B cell (primary cell): ENCODE measurements at regions not wholly inside any gene's neighbourhood (a gene's known extent, or its start where the extent isn't known, plus 50 kb on each side); places are given as distances from the start of the nearest gene placed in this dataset.

ENCODE experiments used
- ATAC-seq: fragments of 200-7000 bp; cut with Tn5 transposase; one replicate; pipeline ENCODE4 v1.10.0; 2021; ENCODE audit warnings: low read depth, mild to moderate bottlenecking, moderate number of reproducible peaks, moderate library complexity
- CTCF ChIA-PET: fragments of 350-600 bp; sonication (Branson Sonifier 250); formaldehyde crosslinking; loops from one replicate; lab custom pipeline; 2021; ENCODE audit warnings: antibody characterized with exemption, inconsistent platforms; lab: Charles Lee
- POLR2A ChIA-PET: fragments of 350-600 bp; sonication (Branson Sonifier 250); formaldehyde crosslinking; loops from one replicate; lab custom pipeline; 2021; ENCODE audit warnings: antibody characterized with exemption; lab: Charles Lee
- DNase-seq: peaks from one replicate; pipeline ENCODE4 v3.0.0; 2013
- H2AFZ ChIP-seq: 2 replicates; pipeline ENCODE4 v1.6.1; 2012; ENCODE audit warnings: mild to moderate bottlenecking, low read depth, low read length; ENCODE audit not compliant: insufficient read depth, poor library complexity, severe bottlenecking
- H3K27ac ChIP-seq, 2 donors: 1 replicate in 1 of 2; 2 replicates in 1 of 2; pipeline ENCODE4 v1.5.1; 2012 to 2013; ENCODE audit warnings: low read length in 2 of 2, mild to moderate bottlenecking in 2 of 2, moderate library complexity in 1 of 2
- H3K27me3 ChIP-seq, 4 experiments: fragments of 200-600 bp in 1 of 4; sonication (generic) in 1 of 4; replicated peaks in 1 of 4; 1 replicate in 2 of 4; 2 replicates in 2 of 4; pipeline versions ENCODE4 v1.6.1 to v1.7.0; 2013 to 2016; ENCODE audit warnings: low read length in 3 of 4, mild to moderate bottlenecking in 2 of 4, mixed read lengths in 1 of 4, moderate library complexity in 1 of 4; ENCODE audit not compliant: insufficient read depth in 4 of 4, control insufficient read depth in 3 of 4; ENCODE audit errors: control extremely low read depth in 1 of 4
- H3K36me3 ChIP-seq, 2 experiments: replicated peaks in 1 of 2; 1 replicate in 1 of 2; 2 replicates in 1 of 2; pipeline versions ENCODE4 v1.6.1 to v1.7.1; 2013; ENCODE audit warnings: low read length in 1 of 2; ENCODE audit not compliant: insufficient read depth in 2 of 2, control insufficient read depth in 1 of 2; ENCODE audit errors: control extremely low read depth in 1 of 2, extremely low read depth in 1 of 2
- H3K4me1 ChIP-seq, 2 donors: fragments of 200-600 bp in 1 of 2; sonication (generic) in 1 of 2; 1 replicate in 1 of 2; 2 replicates in 1 of 2; pipeline versions ENCODE4 v1.5.1 to v1.6.1; 2013 to 2017; ENCODE audit warnings: low read length in 2 of 2; ENCODE audit not compliant: control insufficient read depth in 2 of 2, insufficient read depth in 2 of 2
- H3K4me2 ChIP-seq: replicated peaks from 2 replicates; pipeline ENCODE3; 2012; ENCODE audit warnings: mild to moderate bottlenecking, low read depth, low read length; ENCODE audit not compliant: poor library complexity, severe bottlenecking
- H3K4me3 ChIP-seq, 5 experiments: fragments of 200-600 bp in 1 of 5; sonication (generic) in 1 of 5; 1 replicate in 3 of 5; 2 replicates in 2 of 5; pipeline versions ENCODE4 v1.5.1 to v1.7.0; 2011 to 2016; ENCODE audit warnings: low read length in 4 of 5, mild to moderate bottlenecking in 4 of 5, low read depth in 2 of 5, control low read depth in 1 of 5, moderate library complexity in 1 of 5; ENCODE audit not compliant: insufficient read depth in 1 of 5; ENCODE audit errors: control extremely low read depth in 1 of 5, extremely low read depth in 1 of 5
- H3K79me2 ChIP-seq: fragments of 200-600 bp; sonication (generic); one replicate; pipeline ENCODE4 v1.6.0; 2016; ENCODE audit warnings: low read length; ENCODE audit not compliant: control insufficient read depth, insufficient read depth
- H3K9ac ChIP-seq: fragments of 200-600 bp; sonication (generic); 2 replicates; pipeline ENCODE4 v1.6.1; 2017; ENCODE audit warnings: mild to moderate bottlenecking, low read length, moderate library complexity
- H3K9me3 ChIP-seq, 3 donors: one replicate each; pipeline versions ENCODE4 v1.6.1 to v1.7.1; 2013; ENCODE audit warnings: low read length in 2 of 3; ENCODE audit not compliant: control insufficient read depth in 2 of 3, insufficient read depth in 1 of 3; ENCODE audit errors: control extremely low read depth in 1 of 3
- H4K20me1 ChIP-seq: 2 replicates; pipeline ENCODE4 v1.6.0; 2012; ENCODE audit warnings: mild to moderate bottlenecking, low read length; ENCODE audit not compliant: insufficient read depth, control insufficient read depth, poor library complexity, severe bottlenecking
- H3K27ac Mint-ChIP-seq: one replicate; pipeline ENCODE4 v1.8.0; 2021; ENCODE audit warnings: mixed read lengths
- H3K27me3 Mint-ChIP-seq: one replicate; pipeline ENCODE4 v1.8.0; 2021; ENCODE audit warnings: mixed read lengths
- H3K4me1 Mint-ChIP-seq: one replicate; pipeline ENCODE4 v1.8.0; 2021; ENCODE audit warnings: mixed read lengths
- H3K4me3 Mint-ChIP-seq: one replicate; pipeline ENCODE4 v1.8.0; 2021; ENCODE audit warnings: mixed read lengths
- H3K9me3 Mint-ChIP-seq: one replicate; pipeline ENCODE4 v1.8.0; 2022; ENCODE audit warnings: mixed read lengths; ENCODE audit not compliant: insufficient read depth
- EZH2 ChIP-seq: IDR thresholded peaks from 2 replicates; pipeline ENCODE4 v1.6.1; 2012; ENCODE audit warnings: borderline replicate concordance, low read depth, mild to moderate bottlenecking, moderate library complexity, low read length; ENCODE audit not compliant: insufficient read depth, poor library complexity, severe bottlenecking
- WGBS: methylation state at CpG from one replicate; pipeline ENCODE4 v1.1.5; 2013; ENCODE audit warnings: missing lambda C conversion rate; ENCODE audit not compliant: insufficient coverage; 5-methylcytosine and 5-hydroxymethylcytosine counted together
- intact Hi-C: fragments of 100-400 bp; cut with micrococcal nuclease; formaldehyde crosslinking; loops from one replicate; pipeline ENCODE4 v1.10.0; 2022
- TF ChIP-seq, protein P1 (sequence below): fragments of 200-600 bp; IDR thresholded peaks from one replicate; pipeline ENCODE4 v1.8.0; 2022; ENCODE audit warnings: antibody characterized with exemption, mild to moderate bottlenecking

DNA sequence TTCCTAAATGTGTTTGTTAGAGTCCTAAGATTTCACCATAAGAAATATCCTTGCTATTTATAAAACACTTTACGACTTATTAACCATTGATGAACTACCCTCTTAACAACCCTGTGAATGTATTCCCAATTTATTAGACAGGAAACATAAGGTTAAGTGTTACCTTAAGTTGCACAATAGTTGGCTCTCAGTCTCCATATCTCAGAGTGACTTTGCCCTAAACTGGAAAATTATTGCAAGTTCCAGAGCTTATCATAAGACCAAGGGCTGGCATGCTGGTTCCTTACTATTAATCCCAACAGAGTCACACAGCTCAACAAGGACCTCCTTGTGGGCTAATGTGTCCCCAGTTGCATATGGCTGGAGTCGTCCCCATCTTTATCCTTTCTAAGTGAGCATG, 165.8 kb downstream of the INSIG2 start:
- no peak overlapping the region for H3K4me2 ChIP-seq
- no peak for TF ChIP-seq EZH2
- TF ChIP-seq, protein P1, sequence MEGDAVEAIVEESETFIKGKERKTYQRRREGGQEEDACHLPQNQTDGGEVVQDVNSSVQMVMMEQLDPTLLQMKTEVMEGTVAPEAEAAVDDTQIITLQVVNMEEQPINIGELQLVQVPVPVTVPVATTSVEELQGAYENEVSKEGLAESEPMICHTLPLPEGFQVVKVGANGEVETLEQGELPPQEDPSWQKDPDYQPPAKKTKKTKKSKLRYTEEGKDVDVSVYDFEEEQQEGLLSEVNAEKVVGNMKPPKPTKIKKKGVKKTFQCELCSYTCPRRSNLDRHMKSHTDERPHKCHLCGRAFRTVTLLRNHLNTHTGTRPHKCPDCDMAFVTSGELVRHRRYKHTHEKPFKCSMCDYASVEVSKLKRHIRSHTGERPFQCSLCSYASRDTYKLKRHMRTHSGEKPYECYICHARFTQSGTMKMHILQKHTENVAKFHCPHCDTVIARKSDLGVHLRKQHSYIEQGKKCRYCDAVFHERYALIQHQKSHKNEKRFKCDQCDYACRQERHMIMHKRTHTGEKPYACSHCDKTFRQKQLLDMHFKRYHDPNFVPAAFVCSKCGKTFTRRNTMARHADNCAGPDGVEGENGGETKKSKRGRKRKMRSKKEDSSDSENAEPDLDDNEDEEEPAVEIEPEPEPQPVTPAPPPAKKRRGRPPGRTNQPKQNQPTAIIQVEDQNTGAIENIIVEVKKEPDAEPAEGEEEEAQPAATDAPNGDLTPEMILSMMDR = no peak
- POLR2A ChIA-PET = no interaction called here

DNA sequence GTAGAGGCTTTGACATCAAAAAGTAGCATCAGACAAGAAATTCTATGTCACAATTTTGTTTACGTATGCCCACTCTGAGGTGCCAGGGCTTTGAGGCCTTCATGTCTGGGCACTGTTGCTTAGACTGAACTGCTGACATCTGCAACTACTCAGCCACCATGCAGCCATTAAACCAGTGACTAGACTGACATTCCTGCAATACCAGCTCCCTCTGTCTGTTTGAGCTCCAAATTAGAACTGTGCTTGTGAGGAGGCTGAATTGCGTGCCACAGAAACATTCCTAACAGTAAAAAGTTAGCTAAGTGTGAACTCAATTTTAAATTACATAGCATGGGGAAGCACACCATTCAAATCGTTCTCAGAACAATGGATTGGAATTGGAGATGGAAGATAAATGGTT, 163.2 kb downstream of the INSIG2 start:
- H3K79me2 ChIP-seq = no peaks in the 10 kb centered on the region
- ATAC-seq = no peak
- no peak overlapping the region for H3K4me2 ChIP-seq
- no peaks in the 10 kb centered on the region for H4K20me1 ChIP-seq
- intact Hi-C loops = no loop called here
- H3K4me1 ChIP-seq = no peaks in the 10 kb centered on the region
- TF ChIP-seq, protein P1 = no peak
- no peak for TF ChIP-seq EZH2
- ChIA-PET CTCF (interaction anchor here (0.6 kb wide), 1 partner anchor 1385 kb away, joined by 3 read pairs; no protein-coding TSS in a partner anchor), POLR2A (no interaction called here)
- Mint-ChIP-seq H3K27ac (no peak overlapping the region), H3K4me1 (no peaks in the 10 kb centered on the region), H3K4me3 (no peak overlapping the region), H3K27me3 (peaks cover 27% of the 10 kb centered on the region), H3K9me3 (no peaks in the 10 kb centered on the region)
- H3K9me3 ChIP-seq = no peaks in the 10 kb centered on the region
- no peak overlapping the region for H3K27ac ChIP-seq
- no peak overlapping the region for H3K4me3 ChIP-seq
- DNase-seq = no peak
- no peak overlapping the region for H3K9ac ChIP-seq
- 88% methylated on average over 1 of the region's 3 CpGs for WGBS
- H3K36me3 ChIP-seq = no peaks in the 10 kb centered on the region
- no peak overlapping the region for H2AFZ ChIP-seq
- peaks cover 0 to 4% (median 1%) of the 10 kb centered on the region in 4 experiments for H3K27me3 ChIP-seq

More for the DNA sequence above, 165.8 kb downstream of the INSIG2 start:
- H4K20me1 ChIP-seq = no peaks in the 10 kb centered on the region
- Mint-ChIP-seq H3K27me3 (peaks cover 35% of the 10 kb centered on the region), H3K9me3 (no peaks in the 10 kb centered on the region), H3K4me3 (no peak overlapping the region), H3K27ac (no peak overlapping the region), H3K4me1 (no peaks in the 10 kb centered on the region)
- ATAC-seq (no peak), DNase-seq (no peak)
- no peaks in the 10 kb centered on the region for H3K9me3 ChIP-seq
- no peaks in the 10 kb centered on the region for H3K36me3 ChIP-seq
- WGBS = 87% methylated on average over 1 of the region's 2 CpGs
- no peaks in the 10 kb centered on the region for H3K4me1 ChIP-seq
- H3K27ac ChIP-seq = no peak overlapping the region
- no peak overlapping the region for H3K4me3 ChIP-seq
- H3K27me3 ChIP-seq = peaks cover 0 to 4% (median 1%) of the 10 kb centered on the region in 4 experiments
- H3K79me2 ChIP-seq = no peaks in the 10 kb centered on the region
- H2AFZ ChIP-seq = no peak overlapping the region
- H3K9ac ChIP-seq = no peak overlapping the region
- CTCF ChIA-PET = no interaction called here
- intact Hi-C loops = no loop called here
